NT2/D1 (cell line): ENCODE measurements at regions not wholly inside any gene's neighbourhood (a gene's known extent, or its start where the extent isn't known, plus 50 kb on each side); places are given as distances from the start of the nearest gene placed in this dataset.
"Not testable (repeated sequence)": the region's sequence is repeated elsewhere in the genome, so short reads cannot be mapped to it uniquely, and the experiment has no call there.

Experiments used
- SUZ12 ChIP-seq: IDR thresholded peaks from 2 replicates; pipeline ENCODE4 v1.6.1; 2011; ENCODE audit not compliant: insufficient read length, insufficient read depth; ENCODE audit errors: extremely low read depth
- YY1 ChIP-seq: IDR thresholded peaks from 2 replicates; pipeline ENCODE4 v1.6.1; 2011; ENCODE audit not compliant: insufficient read length, insufficient read depth
- ZNF274 ChIP-seq: IDR thresholded peaks from 2 replicates; pipeline ENCODE4 v1.6.1; 2011; ENCODE audit warnings: mild to moderate bottlenecking, low read depth, low read length

- not testable (repeated sequence) for TF ChIP-seq YY1, SUZ12, ZNF274
These were observed 232.9 kb downstream of the ASMT start for GRCh38 chrX:1847790-1848189.
